Small intestine (tissue), 7 donors: ENCODE measurements at regions not wholly inside any gene's neighbourhood (a gene's known extent, or its start where the extent isn't known, plus 50 kb on each side); places are given as distances from the start of the nearest gene placed in this dataset.
"Not testable (repeated sequence)": the region's sequence is repeated elsewhere in the genome, so short reads cannot be mapped to it uniquely, and the experiment has no call there.

Experiments used
- DNase-seq, 2 donors: peaks; one replicate each; pipeline versions ENCODE4 v3.0.0 to v3.0.0-alpha.2; 2013
- FAIRE-seq: peaks from 2 replicates; lab custom pipeline; 2012; peaks lifted over from hg19 to GRCh38; lab: Jason Lieb, UNC
- H3K27ac ChIP-seq, 3 donors: one replicate each; pipeline ENCODE4 v1.5.1; 2013; ENCODE audit warnings: low read length in 2 of 3, mild to moderate bottlenecking in 2 of 3, control low read depth in 1 of 3, inconsistent platforms in 1 of 3, low read depth in 1 of 3, moderate library complexity in 1 of 3
- H3K27me3 ChIP-seq, 3 donors: one replicate each; pipeline ENCODE4 v1.6.1; 2013; ENCODE audit warnings: low read length in 3 of 3, inconsistent platforms in 1 of 3; ENCODE audit not compliant: control insufficient read depth in 3 of 3, insufficient read depth in 3 of 3
- H3K36me3 ChIP-seq, 3 donors: one replicate each; pipeline ENCODE4 v1.6.1; 2013; ENCODE audit warnings: low read length in 3 of 3, inconsistent platforms in 1 of 3, low read depth in 1 of 3, mild to moderate bottlenecking in 1 of 3, moderate library complexity in 1 of 3; ENCODE audit not compliant: control insufficient read depth in 3 of 3, insufficient read depth in 2 of 3
- H3K4me1 ChIP-seq, 3 donors: one replicate each; pipeline ENCODE4 v1.6.1; 2013; ENCODE audit warnings: low read length in 2 of 3, inconsistent platforms in 1 of 3, low read depth in 1 of 3, mild to moderate bottlenecking in 1 of 3, moderate library complexity in 1 of 3; ENCODE audit not compliant: control insufficient read depth in 3 of 3, insufficient read depth in 2 of 3
- H3K4me3 ChIP-seq, 3 donors: one replicate each; pipeline ENCODE4 v1.5.1; 2013; ENCODE audit warnings: low read length in 3 of 3, control low read depth in 1 of 3, inconsistent platforms in 1 of 3, low read depth in 1 of 3, mild to moderate bottlenecking in 1 of 3, moderate library complexity in 1 of 3
- H3K9me3 ChIP-seq, 2 donors: one replicate each; pipeline ENCODE4 v1.6.1; 2013; ENCODE audit warnings: low read depth in 1 of 2, low read length in 1 of 2; ENCODE audit not compliant: control insufficient read depth in 2 of 2, insufficient read depth in 1 of 2
- WGBS, 3 donors: extraction: QIAGEN DNeasy Blood & Tissue Kit; methylation state at CpG; one replicate each; pipeline ENCODE4 v1.1.7; 2013; 5-methylcytosine and 5-hydroxymethylcytosine counted together
- donor health status: healthy with polysubstance abuse.
- donor health status: control.
- donor health status: control.
- donor health status: Bipolar disorder and iron deficiency.
- donor health status: healthy.

DNA sequence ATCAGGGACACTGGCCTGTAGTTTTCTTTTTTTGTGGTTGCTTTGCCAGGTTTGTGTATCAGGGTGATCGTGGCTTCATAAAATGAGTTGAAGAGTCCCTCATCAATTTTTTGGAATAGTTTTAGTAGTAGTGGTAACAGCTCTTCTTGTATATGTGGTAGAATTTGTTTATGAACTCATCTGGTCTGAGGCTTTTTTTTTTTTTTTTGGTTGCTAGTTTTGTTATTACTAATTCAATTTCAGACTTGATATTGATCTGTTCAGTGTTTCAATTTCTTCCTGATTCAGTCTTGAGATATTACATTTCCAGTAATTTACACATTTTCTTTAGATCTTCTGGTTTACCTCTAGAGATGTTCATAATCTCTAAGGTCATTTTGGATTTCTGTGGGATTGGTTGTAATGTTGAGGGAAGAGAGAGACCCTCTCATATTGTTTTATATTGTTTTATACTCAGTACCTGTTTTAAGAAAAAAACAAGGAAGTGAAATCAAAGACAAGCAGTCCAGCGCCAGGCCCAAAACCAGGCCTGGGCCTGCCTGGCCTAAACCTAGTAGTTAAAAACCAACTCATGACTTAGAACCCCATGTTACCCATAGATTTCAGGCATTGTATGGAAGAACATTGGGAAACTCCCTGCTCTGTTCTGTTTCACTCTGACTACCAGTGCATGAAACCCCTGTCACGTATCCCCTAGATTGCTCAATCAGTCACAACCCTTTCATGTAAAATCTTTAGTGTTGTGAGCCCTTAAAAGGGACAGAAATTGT lies 836.7 kb upstream of the NDST4 start:
- not testable (repeated sequence) for H3K4me3 ChIP-seq, H3K9me3 ChIP-seq, H3K27ac ChIP-seq, H3K27me3 ChIP-seq, FAIRE-seq, DNase-seq, H3K36me3 ChIP-seq, H3K4me1 ChIP-seq
- WGBS, 3 donors = 76 to 86% (median 85%) methylated on average over 2 to 3 of the region's 3 CpGs

DNA sequence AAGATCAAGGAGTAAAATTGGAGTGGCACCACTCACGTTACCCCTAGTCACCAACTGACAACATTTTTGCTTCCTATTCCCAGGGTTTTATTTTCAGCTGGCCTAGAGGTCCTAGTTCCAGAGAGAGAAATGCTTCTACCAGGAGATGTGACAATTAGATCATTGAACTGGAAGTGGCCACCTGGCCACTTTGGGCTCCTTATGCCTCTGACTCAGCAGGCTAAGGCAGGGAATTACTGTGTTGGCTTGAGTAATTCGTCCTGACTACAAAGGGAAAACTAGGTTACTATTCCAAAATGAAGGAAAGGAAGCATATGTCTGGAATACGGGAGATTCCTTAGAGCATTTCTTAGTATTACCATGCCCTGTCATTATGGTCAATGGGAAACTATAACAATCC lies 831.6 kb upstream of the NDST4 start:
- Histone ChIP-seq H3K27ac (no peak overlapping the region), H3K36me3 (no peaks in the 10 kb centered on the region), H3K27me3 (no peaks in the 10 kb centered on the region), H3K4me3 (no peak overlapping the region), H3K9me3 (no peaks in the 10 kb centered on the region), H3K4me1 (no peaks in the 10 kb centered on the region)
- DNase-seq = no peak
- WGBS, 3 donors = 66 to 80% (median 66%) methylated on average over 3 of the region's 3 CpGs
- no peak for FAIRE-seq

GRCh38 chr4:115944146-115944905 lies 830.9 kb upstream of the NDST4 start:
- H3K4me3 ChIP-seq = no peak overlapping the region
- H3K27ac ChIP-seq = no peak overlapping the region
- no peak for DNase-seq
- H3K27me3 ChIP-seq = no peaks in the 10 kb centered on the region
- no peaks in the 10 kb centered on the region for H3K36me3 ChIP-seq
- H3K9me3 ChIP-seq = no peaks in the 10 kb centered on the region
- 92 to 95% (median 95%) methylated on average over 5 of the region's 5 CpGs for WGBS, 3 donors
- FAIRE-seq = no peak
- H3K4me1 ChIP-seq = no peaks in the 10 kb centered on the region

DNA sequence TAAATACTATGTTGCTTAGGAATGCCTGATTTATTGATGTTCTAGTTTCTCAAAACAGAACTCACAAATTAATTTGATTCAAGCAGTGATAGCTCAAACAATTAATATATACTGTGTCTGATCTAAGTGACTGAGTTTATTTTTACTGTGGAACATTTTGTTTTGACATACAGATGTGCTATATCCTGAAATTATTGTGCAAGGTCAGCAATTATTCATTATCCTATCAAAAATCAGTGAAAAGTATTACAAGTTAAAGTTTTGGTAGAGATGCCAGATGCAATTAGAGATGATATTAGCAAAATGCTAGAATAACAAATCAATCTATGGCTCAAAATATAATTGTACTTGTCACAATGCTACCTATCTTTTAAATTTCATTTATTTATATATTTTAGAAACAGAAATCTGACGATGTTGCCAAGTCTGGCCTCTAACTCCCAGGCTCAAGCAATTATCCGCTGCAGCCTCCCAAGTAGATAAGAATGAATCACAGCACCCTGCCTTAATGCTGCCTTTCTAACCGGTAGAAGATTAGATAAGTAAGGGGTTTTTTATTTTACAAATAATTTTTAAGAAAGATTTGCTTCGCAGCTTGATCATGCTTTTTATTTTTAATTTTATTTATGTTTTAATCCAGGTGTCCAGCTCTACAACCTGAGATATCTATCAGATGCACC lies 825.5 kb upstream of the NDST4 start:
- FAIRE-seq (no peak), DNase-seq (no peak)
- no peaks in the 10 kb centered on the region for H3K4me1 ChIP-seq
- H3K27me3 ChIP-seq = no peaks in the 10 kb centered on the region
- WGBS, 3 donors = 37 to 54% (median 51%) methylated on average over 4 of the region's 4 CpGs
- no peaks in the 10 kb centered on the region for H3K9me3 ChIP-seq
- H3K36me3 ChIP-seq = no peaks in the 10 kb centered on the region
- no peak overlapping the region for H3K4me3 ChIP-seq
- H3K27ac ChIP-seq = no peak overlapping the region

GRCh38 chr4:115929373-115929772 lies 816.0 kb upstream of the NDST4 start:
- Histone ChIP-seq H3K27ac (no peak overlapping the region), H3K36me3 (no peaks in the 10 kb centered on the region), H3K4me3 (no peak overlapping the region), H3K4me1 (no peaks in the 10 kb centered on the region), H3K9me3 (no peaks in the 10 kb centered on the region), H3K27me3 (no peaks in the 10 kb centered on the region)
- 82 to 92% (median 88%) methylated on average over 1 of the region's 1 CpG for WGBS, 3 donors
- FAIRE-seq = no peak
- DNase-seq = no peak

DNA sequence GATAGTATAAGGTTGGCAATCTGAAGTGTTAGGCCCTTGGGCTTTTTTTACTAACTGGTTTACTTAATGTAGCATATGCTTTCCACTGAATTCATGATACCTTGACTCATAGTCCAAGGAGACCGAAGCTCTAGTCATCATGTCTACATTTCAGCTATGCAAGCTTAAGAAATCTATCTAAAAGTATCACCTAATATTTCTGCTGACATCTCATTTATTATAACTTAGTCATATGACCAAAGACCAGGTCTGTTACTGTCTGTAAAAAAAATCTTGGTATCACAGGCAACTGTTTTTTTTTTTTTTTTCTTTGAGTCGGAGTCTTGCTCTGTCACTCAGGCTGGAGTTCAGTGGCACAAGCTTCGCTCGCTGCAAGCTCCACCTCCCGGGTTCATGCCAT lies 814.0 kb upstream of the NDST4 start:
- H3K27me3 ChIP-seq = no peaks in the 10 kb centered on the region
- no peaks in the 10 kb centered on the region for H3K4me1 ChIP-seq
- no peaks in the 10 kb centered on the region for H3K9me3 ChIP-seq
- no peak overlapping the region for H3K27ac ChIP-seq
- WGBS, 3 donors = 68 to 86% (median 82%) methylated on average over 5 of the region's 5 CpGs
- H3K4me3 ChIP-seq = no peak overlapping the region
- FAIRE-seq (no peak), DNase-seq (no peak)
- no peaks in the 10 kb centered on the region for H3K36me3 ChIP-seq

DNA sequence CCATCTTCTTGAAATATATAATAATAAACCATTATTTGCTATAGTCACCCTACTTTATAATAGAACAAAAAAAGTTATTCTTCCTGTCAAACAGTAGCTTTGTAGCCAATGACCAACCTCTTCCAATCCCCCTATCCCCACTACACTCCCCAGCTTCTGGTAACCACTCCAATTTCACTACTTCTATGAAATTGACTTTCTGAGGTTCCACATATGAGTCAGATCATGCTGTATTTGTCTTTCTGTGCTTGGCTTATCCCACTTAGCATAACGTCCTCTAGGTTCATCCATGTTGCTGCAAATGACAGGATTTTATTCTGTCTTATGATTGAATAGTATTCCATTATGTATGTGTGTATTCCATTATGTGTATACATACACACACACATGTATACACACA lies 809.7 kb upstream of the NDST4 start:
- H3K9me3 ChIP-seq = no peaks in the 10 kb centered on the region
- FAIRE-seq = no peak
- H3K36me3 ChIP-seq = no peaks in the 10 kb centered on the region
- WGBS, 3 donors = 38 to 67% (median 50%) methylated on average over 1 of the region's 1 CpG
- H3K27me3 ChIP-seq = no peaks in the 10 kb centered on the region
- no peak overlapping the region for H3K27ac ChIP-seq
- H3K4me1 ChIP-seq = no peaks in the 10 kb centered on the region
- no peak for DNase-seq
- H3K4me3 ChIP-seq = no peak overlapping the region

- no peak overlapping the region for H3K27ac ChIP-seq
- 88 to 92% (median 88%) methylated on average over 18 of the region's 18 CpGs for WGBS, 3 donors
- no peaks in the 10 kb centered on the region for H3K4me1 ChIP-seq
- DNase-seq = no peak
- H3K4me3 ChIP-seq = no peak overlapping the region
- no peaks in the 10 kb centered on the region for H3K36me3 ChIP-seq
- no peak for FAIRE-seq
- H3K27me3 ChIP-seq = no peaks in the 10 kb centered on the region
- H3K9me3 ChIP-seq = no peaks in the 10 kb centered on the region
Observed at GRCh38 chr4:115920637-115921036, 807.2 kb upstream of the NDST4 start.
